G401 (cell line): ENCODE measurements at regions not wholly inside any gene's neighbourhood (a gene's known extent, or its start where the extent isn't known, plus 50 kb on each side); places are given as distances from the start of the nearest gene placed in this dataset.

Source experiments
- DNase-seq: peaks from one replicate; pipeline ENCODE4 v3.0.0-alpha.2; 2015; ENCODE audit warnings: low spot score
- in situ Hi-C: cut with HindIII; loops from 2 replicates; pipeline ENCODE4 v1.10.0; 2016; ENCODE audit warnings: low sequenced_read_pairs, mixed read lengths

DNA sequence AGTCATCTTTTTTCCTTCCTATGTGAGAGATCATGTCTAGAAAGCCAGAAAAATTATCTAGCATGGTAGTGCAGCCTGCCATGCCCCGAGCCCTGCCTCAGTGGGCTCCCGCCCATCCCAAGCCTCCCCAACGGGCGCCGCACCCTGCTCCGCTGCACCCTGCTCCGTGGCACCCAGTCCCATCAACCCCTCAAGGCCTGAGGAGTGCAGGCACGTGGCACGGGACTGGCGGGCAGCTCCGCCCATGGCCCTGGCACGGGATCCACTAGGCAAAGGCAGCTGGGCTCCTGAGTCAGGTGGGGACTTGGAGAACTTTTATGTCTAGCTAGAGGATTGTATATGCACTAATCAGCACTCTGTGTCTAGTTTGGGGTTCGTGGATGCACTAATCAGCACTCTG lies 83.4 kb upstream of the COL3A1 start:
- in situ Hi-C loops = no loop called here
- DNase-seq = no peak

GRCh38 chr2:188892636-188893035 lies 81.5 kb upstream of the COL3A1 start:
- no peak for DNase-seq
- in situ Hi-C loops = no loop called here

- in situ Hi-C loops = no loop called here
- DNase-seq = no peak
Measured at GRCh38 chr2:188893972-188894371, 80.2 kb upstream of the COL3A1 start.

- in situ Hi-C loops = no loop called here
- no peak for DNase-seq
Measured at GRCh38 chr2:188894979-188895378, 79.2 kb upstream of the COL3A1 start.

DNA sequence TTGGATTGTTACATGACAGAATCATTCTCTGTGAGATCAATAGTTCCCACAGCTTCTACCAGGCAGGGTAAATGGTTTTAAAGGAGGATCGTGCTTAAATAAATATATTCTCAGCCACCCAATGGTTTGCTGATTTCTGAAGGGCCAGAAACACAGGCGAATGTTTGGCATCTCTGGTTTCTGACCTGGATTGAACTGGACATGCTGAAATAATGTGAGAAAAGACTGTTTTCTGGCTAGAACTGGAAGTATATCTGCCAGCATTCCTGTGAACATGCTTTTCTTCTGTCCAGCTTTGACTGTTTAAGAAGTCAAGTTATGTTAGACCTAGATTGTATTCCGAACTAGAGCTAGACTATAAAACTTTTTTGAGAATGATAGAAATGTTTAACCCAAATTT lies 77.1 kb upstream of the COL3A1 start:
- in situ Hi-C loops = no loop called here
- DNase-seq = no peak

DNA sequence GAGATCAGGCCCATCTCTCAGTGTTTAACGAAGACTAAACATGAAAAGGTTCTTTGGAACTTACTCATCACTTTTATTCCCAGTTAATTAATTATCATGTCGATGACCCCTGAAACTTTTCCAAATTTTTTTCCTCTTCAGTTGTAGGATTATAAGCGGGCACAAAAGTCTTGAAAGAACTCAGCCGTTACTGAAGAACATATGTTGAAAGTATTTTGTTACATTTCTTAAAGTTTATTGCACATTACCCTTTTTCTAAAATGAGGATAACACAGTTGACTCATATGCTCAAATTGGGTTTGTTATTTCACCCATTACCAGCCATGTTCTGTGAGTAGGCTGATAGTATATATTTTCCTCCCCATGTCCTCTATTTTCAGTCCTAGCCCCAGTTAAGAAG lies 75.9 kb upstream of the COL3A1 start:
- in situ Hi-C loops = no loop called here
- DNase-seq = no peak

- in situ Hi-C loops = no loop called here
- no peak for DNase-seq
Measured at GRCh38 chr2:188902901-188903491, 71.2 kb upstream of the COL3A1 start.

DNA sequence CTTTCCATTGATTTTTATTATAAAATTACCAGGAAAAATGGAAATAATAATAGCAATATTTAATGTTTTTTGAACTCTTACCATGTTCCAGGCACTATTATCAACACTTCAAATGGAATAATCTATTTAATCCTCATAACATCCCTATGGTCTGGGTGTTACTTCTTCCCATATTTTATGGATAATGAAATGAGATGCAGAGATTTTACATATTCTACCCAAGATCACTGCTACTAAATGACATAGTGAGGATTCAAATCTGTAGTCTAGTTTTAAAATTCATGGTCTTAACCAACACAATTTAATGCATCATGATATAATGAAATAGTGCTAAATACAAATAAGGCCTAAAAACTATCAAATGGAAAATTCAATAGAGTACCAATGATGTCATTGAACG lies 70.4 kb upstream of the COL3A1 start:
- in situ Hi-C loops = no loop called here
- no peak for DNase-seq

- no peak for DNase-seq
- in situ Hi-C loops = no loop called here
Measured at GRCh38 chr2:188909036-188909435, 65.1 kb upstream of the COL3A1 start.

DNA sequence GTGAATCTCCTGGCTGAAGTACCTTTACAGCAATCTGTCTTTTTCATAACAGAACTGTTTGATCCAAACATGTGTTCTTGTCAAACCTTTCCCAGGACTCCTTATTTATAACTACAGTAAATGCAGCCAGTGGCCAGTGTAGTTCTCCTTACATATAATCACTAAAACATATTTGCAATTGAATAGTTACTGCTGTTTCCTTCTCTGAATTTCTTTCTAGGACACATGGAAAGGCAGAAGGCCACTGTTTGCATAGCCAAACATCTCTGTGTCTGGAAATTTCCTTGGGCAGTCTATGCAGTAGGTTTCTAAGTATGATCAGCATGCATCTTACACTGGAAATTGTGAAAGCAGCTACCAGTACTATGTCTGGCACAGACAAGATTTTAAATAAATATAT lies 57.4 kb upstream of the COL3A1 start:
- in situ Hi-C loops = no loop called here
- DNase-seq = no peak

DNA sequence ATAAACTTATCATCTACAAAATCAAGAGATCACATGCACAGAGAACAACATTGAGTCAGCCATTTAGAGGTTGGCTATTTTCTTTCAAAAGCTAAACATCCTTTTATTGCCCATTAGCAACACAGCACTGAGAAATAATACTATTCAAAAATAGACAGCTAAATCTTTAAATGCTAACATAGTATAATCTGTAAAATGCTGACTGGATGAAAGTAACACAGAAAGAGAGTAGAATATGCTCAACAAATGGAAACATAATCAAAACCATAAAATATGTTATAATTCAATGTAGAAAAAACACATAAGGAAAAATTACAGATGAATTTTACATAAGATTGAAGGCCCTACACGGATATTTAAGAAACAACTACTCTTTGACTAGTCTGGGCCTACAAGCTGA lies 56.5 kb upstream of the COL3A1 start:
- DNase-seq = no peak
- in situ Hi-C loops = no loop called here

GRCh38 chr2:188919824-188920223 lies 54.3 kb upstream of the COL3A1 start:
- DNase-seq = no peak
- in situ Hi-C loops = no loop called here

GRCh38 chr2:188922191-188922590 lies 52.0 kb upstream of the COL3A1 start:
- no peak for DNase-seq
- in situ Hi-C loops = no loop called here
